PC-3 (cell line): ENCODE measurements at regions not wholly inside any gene's neighbourhood (a gene's known extent, or its start where the extent isn't known, plus 50 kb on each side); places are given as distances from the start of the nearest gene placed in this dataset.

Source experiments
- CTCF ChIP-seq: fragments of 300-600 bp; sonication (generic); conservative IDR thresholded peaks from 2 replicates; pipeline ENCODE4 v1.5.1; 2017; ENCODE audit warnings: antibody characterized with exemption, low read depth, mild to moderate bottlenecking, low read length
- EZH2 ChIP-seq: fragments of 300-600 bp; sonication (generic); IDR thresholded peaks from one replicate; pipeline ENCODE4 v1.6.1; 2017; ENCODE audit warnings: antibody characterized with exemption, mild to moderate bottlenecking, low read length; ENCODE audit not compliant: unreplicated experiment
- EZH2phosphoT487 ChIP-seq: fragments of 300-600 bp; sonication (generic); IDR thresholded peaks from 2 replicates; pipeline ENCODE4 v1.6.1; 2018; ENCODE audit warnings: mild to moderate bottlenecking, antibody characterized with exemption, low read length, borderline replicate concordance

- TF ChIP-seq CTCF = no peak
- no peak for TF ChIP-seq EZH2
- no peak for TF ChIP-seq EZH2phosphoT487
Measured at GRCh38 chr1:60573121-60573520, 499.6 kb upstream of the C1orf87 start.
